HEK293 (cell line): ENCODE measurements at regions not wholly inside any gene's neighbourhood (a gene's known extent, or its start where the extent isn't known, plus 50 kb on each side); places are given as distances from the start of the nearest gene placed in this dataset.

ENCODE experiments used
- CTCF ChIA-PET: fragments of 350-600 bp; formaldehyde crosslinking; extraction: SDS; loops from one replicate; lab custom pipeline; 2021; ENCODE audit warnings: antibody characterized with exemption; lab: Yijun Ruan, JAX
- POLR2A ChIA-PET: fragments of 300-600 bp; formaldehyde crosslinking; extraction: SDS; loops from one replicate; lab custom pipeline; 2020; ENCODE audit warnings: antibody characterized with exemption, inconsistent platforms; lab: Yijun Ruan, JAX
- H3K27ac ChIP-seq: fragments of 200-500 bp; sonication (Bioruptor generic); 2 replicates; pipeline ENCODE4 v1.5.1; 2014; ENCODE audit warnings: low read depth, low read length, control low read depth, inconsistent platforms; ENCODE audit errors: extremely low read depth
- H3K36me3 ChIP-seq, 2 experiments: fragments of 200-500 bp in 1 of 2; sonication (Bioruptor generic) in 1 of 2; 1 replicate in 1 of 2; 2 replicates in 1 of 2; pipeline ENCODE4 v1.5.1; 2014 to 2017; ENCODE audit warnings: inconsistent platforms in 2 of 2, low read length in 2 of 2; ENCODE audit not compliant: control insufficient read depth in 2 of 2, insufficient read depth in 1 of 2
- H3K4me1 ChIP-seq: fragments of 200-500 bp; sonication (Bioruptor generic); 2 replicates; pipeline ENCODE4 v1.5.1; 2014; ENCODE audit warnings: mild to moderate bottlenecking, low read length, inconsistent platforms; ENCODE audit not compliant: control insufficient read depth, insufficient read depth
- H3K4me3 ChIP-seq: 2 replicates; pipeline ENCODE4 v1.5.1; 2011; ENCODE audit warnings: low read depth, mild to moderate bottlenecking, control low read depth, low read length, moderate library complexity
- H3K9me3 ChIP-seq: fragments of 200-500 bp; sonication (Bioruptor generic); 2 replicates; pipeline ENCODE4 v1.5.1; 2014; ENCODE audit warnings: low read depth, low read length, inconsistent platforms; ENCODE audit not compliant: control insufficient read depth, insufficient read depth
- GFI1B ChIP-seq: fragments of 450-650 bp; formaldehyde crosslinking; IDR thresholded peaks from 2 replicates; pipeline ENCODE4 v1.5.1; 2016; ENCODE audit warnings: missing biosample characterization, missing genetic modification characterization
- HOXA7 ChIP-seq: sonication (generic); formaldehyde crosslinking; IDR thresholded peaks from 2 replicates; pipeline ENCODE4 v1.8.1; 2022; ENCODE audit warnings: missing genetic modification reagents, borderline replicate concordance
- KLF7 ChIP-seq: fragments of 450-650 bp; formaldehyde crosslinking; IDR thresholded peaks from 2 replicates; pipeline ENCODE4 v1.5.1; 2016; ENCODE audit warnings: missing biosample characterization, missing genetic modification characterization, borderline replicate concordance
- OSR2 ChIP-seq: fragments of 450-650 bp; formaldehyde crosslinking; IDR thresholded peaks from 2 replicates; pipeline ENCODE4 v1.5.1; 2016; ENCODE audit warnings: missing biosample characterization, missing genetic modification characterization
- SCRT2 ChIP-seq: fragments of 450-650 bp; formaldehyde crosslinking; IDR thresholded peaks from 2 replicates; pipeline ENCODE4 v1.5.1; 2016; ENCODE audit warnings: missing biosample characterization, missing genetic modification characterization
- ZBTB48 ChIP-seq: fragments of 450-650 bp; formaldehyde crosslinking; IDR thresholded peaks from 2 replicates; pipeline ENCODE4 v1.5.1; 2016; ENCODE audit warnings: missing biosample characterization, missing genetic modification characterization
- ZNF133 ChIP-seq: fragments of 450-650 bp; formaldehyde crosslinking; IDR thresholded peaks from 2 replicates; pipeline ENCODE4 v1.5.1; 2016; ENCODE audit warnings: missing biosample characterization, missing genetic modification characterization
- ZNF211 ChIP-seq: fragments of 450-650 bp; formaldehyde crosslinking; IDR thresholded peaks from 2 replicates; pipeline ENCODE4 v1.5.1; 2016; ENCODE audit warnings: low read depth, missing biosample characterization, missing genetic modification characterization
- ZNF354C ChIP-seq: fragments of 450-650 bp; formaldehyde crosslinking; IDR thresholded peaks from 2 replicates; pipeline ENCODE4 v1.5.1; 2016; ENCODE audit warnings: missing biosample characterization, missing genetic modification characterization, low read depth, borderline replicate concordance
- ZNF555 ChIP-seq: fragments of 450-650 bp; formaldehyde crosslinking; conservative IDR thresholded peaks from 2 replicates; pipeline ENCODE4 v1.5.1; 2017; ENCODE audit warnings: missing biosample characterization, mild to moderate bottlenecking, missing genetic modification characterization, inconsistent platforms
- ZNF558 ChIP-seq: fragments of 450-650 bp; formaldehyde crosslinking; IDR thresholded peaks from 2 replicates; pipeline ENCODE4 v1.5.1; 2016; ENCODE audit warnings: missing biosample characterization, missing genetic modification characterization
- ZNF707 ChIP-seq: fragments of 450-650 bp; formaldehyde crosslinking; IDR thresholded peaks from 2 replicates; pipeline ENCODE4 v1.5.1; 2016; ENCODE audit warnings: missing biosample characterization, missing genetic modification characterization
- ZNF747 ChIP-seq: fragments of 450-650 bp; formaldehyde crosslinking; IDR thresholded peaks from 2 replicates; pipeline ENCODE4 v1.5.1; 2016; ENCODE audit warnings: missing biosample characterization, missing genetic modification characterization
- ZNF830 ChIP-seq: fragments of 450-650 bp; IDR thresholded peaks from 2 replicates; pipeline ENCODE4 v1.5.0; 2018; ENCODE audit warnings: missing biosample characterization, missing genetic modification characterization, low read depth, mild to moderate bottlenecking, moderate library complexity
- TF ChIP-seq, protein P1 (sequence below): fragments of 450-650 bp; formaldehyde crosslinking; IDR thresholded peaks from 2 replicates; pipeline ENCODE4 v1.5.1; 2016; ENCODE audit warnings: missing biosample characterization, missing genetic modification characterization, borderline replicate concordance
- TF ChIP-seq, protein P2 (sequence below): fragments of 450-650 bp; formaldehyde crosslinking; IDR thresholded peaks from 2 replicates; pipeline ENCODE4 v1.5.1; 2017; ENCODE audit warnings: missing biosample characterization, missing genetic modification characterization
- TF ChIP-seq, protein P3 (sequence below): fragments of 450-650 bp; formaldehyde crosslinking; IDR thresholded peaks from 2 replicates; pipeline ENCODE4 v1.5.1; 2016; ENCODE audit warnings: missing biosample characterization, missing genetic modification characterization, borderline replicate concordance
- TF ChIP-seq, protein P4 (sequence below): fragments of 450-650 bp; formaldehyde crosslinking; IDR thresholded peaks from 2 replicates; pipeline ENCODE4 v1.5.1; 2016; ENCODE audit warnings: missing biosample characterization, missing genetic modification characterization

DNA sequence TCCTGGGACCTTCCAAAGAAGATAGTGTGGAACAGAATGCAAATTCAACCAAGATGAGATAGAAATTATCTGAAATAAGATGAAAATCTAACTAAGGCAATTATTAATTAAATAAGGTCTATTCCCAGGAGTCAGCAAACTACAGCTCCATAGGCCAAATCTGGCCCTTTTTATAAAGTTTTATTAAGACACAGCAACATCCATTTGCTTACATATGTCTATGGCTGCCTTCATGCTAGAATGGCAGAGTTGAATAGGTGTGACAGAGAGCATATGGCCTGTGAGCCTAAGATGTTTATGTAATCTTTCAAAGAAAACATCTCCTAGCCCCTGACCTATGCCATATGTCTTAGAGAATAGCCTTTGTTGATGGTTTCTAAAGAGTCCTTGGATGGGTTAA is 503.0 kb downstream of the EDEM1 start:
- H3K4me1 ChIP-seq = no peaks in the 10 kb centered on the region
- ChIA-PET POLR2A (no interaction called here), CTCF (no interaction called here)
- H3K9me3 ChIP-seq = no peaks in the 10 kb centered on the region
- H3K36me3 ChIP-seq = no peaks in the 10 kb centered on the region
- TF ChIP-seq ZNF555 = no peak
- TF ChIP-seq GFI1B (tag by site-specific recombination) = no peak
- no peak for TF ChIP-seq ZNF211 (tag by site-specific recombination)
- TF ChIP-seq, protein P1, sequence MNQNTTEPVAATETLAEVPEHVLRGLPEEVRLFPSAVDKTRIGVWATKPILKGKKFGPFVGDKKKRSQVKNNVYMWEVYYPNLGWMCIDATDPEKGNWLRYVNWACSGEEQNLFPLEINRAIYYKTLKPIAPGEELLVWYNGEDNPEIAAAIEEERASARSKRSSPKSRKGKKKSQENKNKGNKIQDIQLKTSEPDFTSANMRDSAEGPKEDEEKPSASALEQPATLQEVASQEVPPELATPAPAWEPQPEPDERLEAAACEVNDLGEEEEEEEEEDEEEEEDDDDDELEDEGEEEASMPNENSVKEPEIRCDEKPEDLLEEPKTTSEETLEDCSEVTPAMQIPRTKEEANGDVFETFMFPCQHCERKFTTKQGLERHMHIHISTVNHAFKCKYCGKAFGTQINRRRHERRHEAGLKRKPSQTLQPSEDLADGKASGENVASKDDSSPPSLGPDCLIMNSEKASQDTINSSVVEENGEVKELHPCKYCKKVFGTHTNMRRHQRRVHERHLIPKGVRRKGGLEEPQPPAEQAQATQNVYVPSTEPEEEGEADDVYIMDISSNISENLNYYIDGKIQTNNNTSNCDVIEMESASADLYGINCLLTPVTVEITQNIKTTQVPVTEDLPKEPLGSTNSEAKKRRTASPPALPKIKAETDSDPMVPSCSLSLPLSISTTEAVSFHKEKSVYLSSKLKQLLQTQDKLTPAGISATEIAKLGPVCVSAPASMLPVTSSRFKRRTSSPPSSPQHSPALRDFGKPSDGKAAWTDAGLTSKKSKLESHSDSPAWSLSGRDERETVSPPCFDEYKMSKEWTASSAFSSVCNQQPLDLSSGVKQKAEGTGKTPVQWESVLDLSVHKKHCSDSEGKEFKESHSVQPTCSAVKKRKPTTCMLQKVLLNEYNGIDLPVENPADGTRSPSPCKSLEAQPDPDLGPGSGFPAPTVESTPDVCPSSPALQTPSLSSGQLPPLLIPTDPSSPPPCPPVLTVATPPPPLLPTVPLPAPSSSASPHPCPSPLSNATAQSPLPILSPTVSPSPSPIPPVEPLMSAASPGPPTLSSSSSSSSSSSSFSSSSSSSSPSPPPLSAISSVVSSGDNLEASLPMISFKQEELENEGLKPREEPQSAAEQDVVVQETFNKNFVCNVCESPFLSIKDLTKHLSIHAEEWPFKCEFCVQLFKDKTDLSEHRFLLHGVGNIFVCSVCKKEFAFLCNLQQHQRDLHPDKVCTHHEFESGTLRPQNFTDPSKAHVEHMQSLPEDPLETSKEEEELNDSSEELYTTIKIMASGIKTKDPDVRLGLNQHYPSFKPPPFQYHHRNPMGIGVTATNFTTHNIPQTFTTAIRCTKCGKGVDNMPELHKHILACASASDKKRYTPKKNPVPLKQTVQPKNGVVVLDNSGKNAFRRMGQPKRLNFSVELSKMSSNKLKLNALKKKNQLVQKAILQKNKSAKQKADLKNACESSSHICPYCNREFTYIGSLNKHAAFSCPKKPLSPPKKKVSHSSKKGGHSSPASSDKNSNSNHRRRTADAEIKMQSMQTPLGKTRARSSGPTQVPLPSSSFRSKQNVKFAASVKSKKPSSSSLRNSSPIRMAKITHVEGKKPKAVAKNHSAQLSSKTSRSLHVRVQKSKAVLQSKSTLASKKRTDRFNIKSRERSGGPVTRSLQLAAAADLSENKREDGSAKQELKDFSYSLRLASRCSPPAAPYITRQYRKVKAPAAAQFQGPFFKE = no peak
- TF ChIP-seq ZNF707 (tag by site-specific recombination) = no peak
- TF ChIP-seq, protein P2, sequence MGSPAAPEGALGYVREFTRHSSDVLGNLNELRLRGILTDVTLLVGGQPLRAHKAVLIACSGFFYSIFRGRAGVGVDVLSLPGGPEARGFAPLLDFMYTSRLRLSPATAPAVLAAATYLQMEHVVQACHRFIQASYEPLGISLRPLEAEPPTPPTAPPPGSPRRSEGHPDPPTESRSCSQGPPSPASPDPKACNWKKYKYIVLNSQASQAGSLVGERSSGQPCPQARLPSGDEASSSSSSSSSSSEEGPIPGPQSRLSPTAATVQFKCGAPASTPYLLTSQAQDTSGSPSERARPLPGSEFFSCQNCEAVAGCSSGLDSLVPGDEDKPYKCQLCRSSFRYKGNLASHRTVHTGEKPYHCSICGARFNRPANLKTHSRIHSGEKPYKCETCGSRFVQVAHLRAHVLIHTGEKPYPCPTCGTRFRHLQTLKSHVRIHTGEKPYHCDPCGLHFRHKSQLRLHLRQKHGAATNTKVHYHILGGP (tag by site-specific recombination) = no peak
- TF ChIP-seq ZNF133 (tag by site-specific recombination) = no peak
- TF ChIP-seq HOXA7 (CRISPR knock-in tag) = no peak
- TF ChIP-seq ZNF354C (tag by site-specific recombination) = no peak
- H3K27ac ChIP-seq = no peak overlapping the region
- H3K4me3 ChIP-seq = no peak overlapping the region

DNA sequence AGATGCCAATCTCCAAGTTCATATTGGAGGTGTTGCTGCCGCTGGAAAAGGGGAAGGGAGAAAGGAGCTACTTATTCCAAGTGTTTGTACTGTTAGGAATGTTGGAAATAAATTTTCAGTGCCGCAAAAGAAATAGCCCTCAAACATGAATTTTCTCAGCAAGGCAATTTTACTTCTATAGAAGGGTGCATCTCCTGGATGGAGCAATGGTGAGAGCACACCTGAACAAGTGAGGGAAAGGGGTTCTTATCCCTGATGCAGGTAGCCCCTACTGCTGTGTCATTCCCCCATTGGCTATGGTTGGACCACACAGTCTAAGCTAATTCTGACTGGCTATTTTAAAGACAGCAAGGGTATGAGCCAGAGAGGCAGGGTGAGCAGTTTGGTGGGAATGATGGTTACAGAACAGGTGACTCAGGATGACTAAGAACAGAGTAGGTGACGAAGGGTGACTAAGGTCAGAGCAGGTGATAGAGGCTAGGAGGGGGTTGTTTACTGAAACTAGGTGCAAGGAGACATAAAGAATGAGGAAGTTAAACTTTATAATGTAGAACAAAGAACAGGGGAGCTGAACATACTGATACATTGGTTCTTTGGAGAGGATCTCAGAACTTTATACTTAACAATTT is 503.5 kb downstream of the EDEM1 start:
- Histone ChIP-seq H3K27ac (no peak overlapping the region), H3K9me3 (no peaks in the 10 kb centered on the region), H3K36me3 (no peaks in the 10 kb centered on the region), H3K4me3 (no peak overlapping the region), H3K4me1 (no peaks in the 10 kb centered on the region)
- ChIA-PET CTCF (no interaction called here), POLR2A (no interaction called here)
- TF ChIP-seq KLF7 (tag by site-specific recombination) = no peak
- TF ChIP-seq, protein P3, sequence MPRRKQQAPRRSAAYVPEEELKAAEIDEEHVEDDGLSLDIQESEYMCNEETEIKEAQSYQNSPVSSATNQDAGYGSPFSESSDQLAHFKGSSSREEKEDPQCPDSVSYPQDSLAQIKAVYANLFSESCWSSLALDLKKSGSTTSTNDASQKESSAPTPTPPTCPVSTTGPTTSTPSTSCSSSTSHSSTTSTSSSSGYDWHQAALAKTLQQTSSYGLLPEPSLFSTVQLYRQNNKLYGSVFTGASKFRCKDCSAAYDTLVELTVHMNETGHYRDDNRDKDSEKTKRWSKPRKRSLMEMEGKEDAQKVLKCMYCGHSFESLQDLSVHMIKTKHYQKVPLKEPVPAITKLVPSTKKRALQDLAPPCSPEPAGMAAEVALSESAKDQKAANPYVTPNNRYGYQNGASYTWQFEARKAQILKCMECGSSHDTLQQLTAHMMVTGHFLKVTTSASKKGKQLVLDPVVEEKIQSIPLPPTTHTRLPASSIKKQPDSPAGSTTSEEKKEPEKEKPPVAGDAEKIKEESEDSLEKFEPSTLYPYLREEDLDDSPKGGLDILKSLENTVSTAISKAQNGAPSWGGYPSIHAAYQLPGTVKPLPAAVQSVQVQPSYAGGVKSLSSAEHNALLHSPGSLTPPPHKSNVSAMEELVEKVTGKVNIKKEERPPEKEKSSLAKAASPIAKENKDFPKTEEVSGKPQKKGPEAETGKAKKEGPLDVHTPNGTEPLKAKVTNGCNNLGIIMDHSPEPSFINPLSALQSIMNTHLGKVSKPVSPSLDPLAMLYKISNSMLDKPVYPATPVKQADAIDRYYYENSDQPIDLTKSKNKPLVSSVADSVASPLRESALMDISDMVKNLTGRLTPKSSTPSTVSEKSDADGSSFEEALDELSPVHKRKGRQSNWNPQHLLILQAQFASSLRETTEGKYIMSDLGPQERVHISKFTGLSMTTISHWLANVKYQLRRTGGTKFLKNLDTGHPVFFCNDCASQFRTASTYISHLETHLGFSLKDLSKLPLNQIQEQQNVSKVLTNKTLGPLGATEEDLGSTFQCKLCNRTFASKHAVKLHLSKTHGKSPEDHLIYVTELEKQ (tag by site-specific recombination) = no peak
- TF ChIP-seq ZNF558 = no peak
- TF ChIP-seq SCRT2 = no peak
- TF ChIP-seq, protein P4, sequence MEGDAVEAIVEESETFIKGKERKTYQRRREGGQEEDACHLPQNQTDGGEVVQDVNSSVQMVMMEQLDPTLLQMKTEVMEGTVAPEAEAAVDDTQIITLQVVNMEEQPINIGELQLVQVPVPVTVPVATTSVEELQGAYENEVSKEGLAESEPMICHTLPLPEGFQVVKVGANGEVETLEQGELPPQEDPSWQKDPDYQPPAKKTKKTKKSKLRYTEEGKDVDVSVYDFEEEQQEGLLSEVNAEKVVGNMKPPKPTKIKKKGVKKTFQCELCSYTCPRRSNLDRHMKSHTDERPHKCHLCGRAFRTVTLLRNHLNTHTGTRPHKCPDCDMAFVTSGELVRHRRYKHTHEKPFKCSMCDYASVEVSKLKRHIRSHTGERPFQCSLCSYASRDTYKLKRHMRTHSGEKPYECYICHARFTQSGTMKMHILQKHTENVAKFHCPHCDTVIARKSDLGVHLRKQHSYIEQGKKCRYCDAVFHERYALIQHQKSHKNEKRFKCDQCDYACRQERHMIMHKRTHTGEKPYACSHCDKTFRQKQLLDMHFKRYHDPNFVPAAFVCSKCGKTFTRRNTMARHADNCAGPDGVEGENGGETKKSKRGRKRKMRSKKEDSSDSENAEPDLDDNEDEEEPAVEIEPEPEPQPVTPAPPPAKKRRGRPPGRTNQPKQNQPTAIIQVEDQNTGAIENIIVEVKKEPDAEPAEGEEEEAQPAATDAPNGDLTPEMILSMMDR = no peak
- TF ChIP-seq ZBTB48 (tag by site-specific recombination) = no peak
- no peak for TF ChIP-seq ZNF830 (tag by site-specific recombination)
- no peak for TF ChIP-seq OSR2 (tag by site-specific recombination)
- TF ChIP-seq ZNF747 (tag by site-specific recombination) = no peak
